RKO (cell line): ENCODE measurements at regions not wholly inside any gene's neighbourhood (a gene's known extent, or its start where the extent isn't known, plus 50 kb on each side); places are given as distances from the start of the nearest gene placed in this dataset.
"Not testable (repeated sequence)": the region's sequence is repeated elsewhere in the genome, so short reads cannot be mapped to it uniquely, and the experiment has no call there.

Source experiments
- DNase-seq: peaks from one replicate; pipeline ENCODE4 v3.0.0-alpha.2; 2016; ENCODE audit warnings: low spot score

- no peak for DNase-seq
These were observed 799.5 kb upstream of the LRRN3 start for GRCh38 chr7:110291430-110291829.

GRCh38 chr7:110296321-110296720 lies 794.6 kb upstream of the LRRN3 start:
- no peak for DNase-seq

GRCh38 chr7:110307776-110308175 lies 783.2 kb upstream of the LRRN3 start:
- DNase-seq: no peak

- DNase-seq: no peak
These were observed 782.1 kb upstream of the LRRN3 start for GRCh38 chr7:110308791-110309190.

GRCh38 chr7:110309941-110310340 lies 781.0 kb upstream of the LRRN3 start:
- no peak for DNase-seq

GRCh38 chr7:110311556-110311955 lies 779.4 kb upstream of the LRRN3 start:
- DNase-seq: no peak

- no peak for DNase-seq
These were observed 773.2 kb upstream of the LRRN3 start for GRCh38 chr7:110317541-110318265.

- not testable (repeated sequence) for DNase-seq
These were observed 770.6 kb upstream of the LRRN3 start for GRCh38 chr7:110320285-110320684.

- no peak for DNase-seq
These were observed 768.1 kb upstream of the LRRN3 start for GRCh38 chr7:110322796-110323195.

GRCh38 chr7:110326966-110327365 lies 764.0 kb upstream of the LRRN3 start:
- no peak for DNase-seq

GRCh38 chr7:110336423-110336822 lies 754.5 kb upstream of the LRRN3 start:
- no peak for DNase-seq

GRCh38 chr7:110337646-110338045 lies 753.3 kb upstream of the LRRN3 start:
- DNase-seq: no peak

GRCh38 chr7:110347081-110347480 lies 743.8 kb upstream of the LRRN3 start:
- no peak for DNase-seq

GRCh38 chr7:110356438-110356837 lies 734.5 kb upstream of the LRRN3 start:
- no peak for DNase-seq

GRCh38 chr7:110358028-110358427 lies 732.9 kb upstream of the LRRN3 start:
- peak; percentile 75 for DNase-seq

- DNase-seq: no peak
These were observed 719.2 kb upstream of the LRRN3 start for GRCh38 chr7:110371709-110372108.

- no peak for DNase-seq
These were observed 718.2 kb upstream of the LRRN3 start for GRCh38 chr7:110372685-110373084.

GRCh38 chr7:110373416-110373815 lies 717.5 kb upstream of the LRRN3 start:
- DNase-seq: no peak

- no peak for DNase-seq
These were observed 717.1 kb upstream of the LRRN3 start for GRCh38 chr7:110373859-110374258.

- no peak for DNase-seq
These were observed 715.9 kb upstream of the LRRN3 start for GRCh38 chr7:110375068-110375467.

GRCh38 chr7:110382736-110383135 lies 708.2 kb upstream of the LRRN3 start:
- no peak for DNase-seq

- peak; percentile 18 for DNase-seq
These were observed 704.9 kb upstream of the LRRN3 start for GRCh38 chr7:110386006-110386405.

GRCh38 chr7:110386913-110387312 lies 704.0 kb upstream of the LRRN3 start:
- peak; percentile 50 for DNase-seq

GRCh38 chr7:110387689-110388088 lies 703.2 kb upstream of the LRRN3 start:
- no peak for DNase-seq
